ENCODE measurements at regions not wholly inside any gene's neighbourhood (a gene's known extent, or its start where the extent isn't known, plus 50 kb on each side); places are given as distances from the start of the nearest gene placed in this dataset.
A peak's percentile ranks its signal among the peaks of the same experiment; 100 is the strongest.

GRCh38 chrX:15160558-15161095, 109.3 kb downstream of the ASB9 start:
- ATAC-seq (no peak), DNase-seq (no peak)
- intact Hi-C loops (cut with micrococcal nuclease) = no loop called here
- Mint-ChIP-seq H3K9me3 (peaks cover 0 to 2% of the 10 kb centered on the region in 2 donors), H3K27ac (no peak overlapping the region), H3K4me3 (no peak overlapping the region), H3K27me3 (ENCODE audit: low read depth in 2 of 2) (peaks cover 0 to 10% of the 10 kb centered on the region in 2 donors), H3K36me3 (no peaks in the 10 kb centered on the region), H3K4me1 (peaks cover 0 to 8% of the 10 kb centered on the region in 2 donors)
- no peaks in the 10 kb centered on the region for H3K27me3 ChIP-seq (ENCODE audit: control insufficient read depth, insufficient read depth, low read length)
- no peak overlapping the region for H3K27ac ChIP-seq (ENCODE audit: low read length)
- no peaks in the 10 kb centered on the region for H3K9me3 ChIP-seq (ENCODE audit: control insufficient read depth, insufficient read depth, low read length)
- peaks cover 9% of the 10 kb centered on the region for H3K4me1 ChIP-seq (ENCODE audit: control insufficient read depth, insufficient read depth, low read length)
- TF ChIP-seq CTCF (IDR thresholded peaks at IDR 0.05) = no peak
- H3K36me3 ChIP-seq (ENCODE audit: control insufficient read depth, insufficient read depth, low read length) = no peaks in the 10 kb centered on the region
- 95% methylated on average over 3 of the region's 5 CpGs for WGBS (ENCODE audit: insufficient coverage)
- no peak overlapping the region for H3K4me3 ChIP-seq (ENCODE audit: low read length)

GRCh38 chrX:15158736-15159406, 111.0 kb downstream of the ASB9 start:
- Histone ChIP-seq H3K4me1 (ENCODE audit: control insufficient read depth, insufficient read depth, low read length) (peaks cover 9% of the 10 kb centered on the region), H3K27ac (ENCODE audit: low read length) (peak overlapping the region; percentile 38), H3K4me3 (ENCODE audit: low read length) (peak overlapping the region; percentile 8), H3K27me3 (ENCODE audit: control insufficient read depth, insufficient read depth, low read length) (no peaks in the 10 kb centered on the region), H3K9me3 (ENCODE audit: control insufficient read depth, insufficient read depth, low read length) (no peaks in the 10 kb centered on the region), H3K36me3 (ENCODE audit: control insufficient read depth, insufficient read depth, low read length) (no peaks in the 10 kb centered on the region)
- intact Hi-C loops (cut with micrococcal nuclease) = no loop called here
- peak in 1 of 2 donors; percentile 57 for DNase-seq
- Mint-ChIP-seq H3K36me3 (no peaks in the 10 kb centered on the region), H3K4me1 (peaks cover 0 to 8% of the 10 kb centered on the region in 2 donors), H3K27ac (peak overlapping the region; percentile 62 to 82), H3K9me3 (peaks cover 0 to 2% of the 10 kb centered on the region in 2 donors), H3K4me3 (peak overlapping the region; percentile 64), H3K27me3 (ENCODE audit: low read depth in 2 of 2) (peaks cover 0 to 10% of the 10 kb centered on the region in 2 donors)
- ATAC-seq = peak; percentile 38 to 53 (median 52)
- WGBS (ENCODE audit: insufficient coverage) = 65% methylated on average over 6 of the region's 7 CpGs
- no peak for TF ChIP-seq CTCF (IDR thresholded peaks at IDR 0.05)

- Mint-ChIP-seq H3K4me3 (peak overlapping the region; percentile 64), H3K27me3 (ENCODE audit: low read depth in 2 of 2) (peaks cover under 1 to 10% of the 10 kb centered on the region in 2 donors), H3K36me3 (no peaks in the 10 kb centered on the region), H3K9me3 (no peaks in the 10 kb centered on the region), H3K27ac (peak overlapping the region; percentile 62 to 82), H3K4me1 (peaks cover 0 to 8% of the 10 kb centered on the region in 2 donors)
- H3K9me3 ChIP-seq (ENCODE audit: control insufficient read depth, insufficient read depth, low read length) = no peaks in the 10 kb centered on the region
- 64% methylated on average over 1 of the region's 1 CpG for WGBS (ENCODE audit: insufficient coverage)
- no peaks in the 10 kb centered on the region for H3K27me3 ChIP-seq (ENCODE audit: control insufficient read depth, insufficient read depth, low read length)
- intact Hi-C loops (cut with micrococcal nuclease) = no loop called here
- TF ChIP-seq CTCF (IDR thresholded peaks at IDR 0.05) = no peak
- peak overlapping the region; percentile 8 for H3K4me3 ChIP-seq (ENCODE audit: low read length)
- ATAC-seq = no peak
- DNase-seq = no peak
- H3K4me1 ChIP-seq (ENCODE audit: control insufficient read depth, insufficient read depth, low read length) = peaks cover 9% of the 10 kb centered on the region
- no peaks in the 10 kb centered on the region for H3K36me3 ChIP-seq (ENCODE audit: control insufficient read depth, insufficient read depth, low read length)
- peak overlapping the region; percentile 38 for H3K27ac ChIP-seq (ENCODE audit: low read length)
Measured at GRCh38 chrX:15158350-15158735, 111.5 kb downstream of the ASB9 start.

Measured in natural killer cell (primary cell).